Tibial nerve (tissue), 4 donors: ENCODE measurements at regions not wholly inside any gene's neighbourhood (a gene's known extent, or its start where the extent isn't known, plus 50 kb on each side); places are given as distances from the start of the nearest gene placed in this dataset.

Experiments
- DNase-seq, 2 donors: peaks; one replicate each; pipeline ENCODE4 v3.0.0-alpha.2; 2019; ENCODE audit warnings: low spot score in 2 of 2
- H3K27ac ChIP-seq, 4 donors: fragments of 200-600 bp; sonication (generic) in 3 of 4; one replicate each; pipeline ENCODE4 v1.5.1; 2017 to 2019; ENCODE audit warnings: mild to moderate bottlenecking in 1 of 4
- H3K27me3 ChIP-seq, 2 donors: fragments of 200-600 bp; sonication (generic) in 1 of 2; one replicate each; pipeline versions ENCODE4 v1.5.1 to v1.6.0; 2017 to 2019
- H3K36me3 ChIP-seq, 3 donors: fragments of 200-600 bp; sonication (generic); one replicate each; pipeline ENCODE4 v1.5.1; 2018 to 2019
- H3K4me1 ChIP-seq, 4 donors: fragments of 200-600 bp; sonication (generic) in 3 of 4; one replicate each; pipeline ENCODE4 v1.5.1; 2017 to 2019
- H3K4me3 ChIP-seq, 4 donors: fragments of 200-600 bp; sonication (generic) in 3 of 4; one replicate each; pipeline ENCODE4 v1.5.1; 2017 to 2019; ENCODE audit warnings: mild to moderate bottlenecking in 1 of 4, moderate library complexity in 1 of 4
- H3K9me3 ChIP-seq, 4 donors: fragments of 200-600 bp; sonication (generic) in 3 of 4; one replicate each; pipeline ENCODE4 v1.5.1; 2017 to 2019
- CTCF ChIP-seq, 5 experiments: fragments of 200-600 bp in 3 of 5; fragments of 450-650 bp in 2 of 5; sonication (generic) in 3 of 5; IDR thresholded peaks; one replicate each; pipeline ENCODE4 v1.5.1; 2016 to 2019; ENCODE audit warnings: antibody characterized with exemption in 5 of 5, mild to moderate bottlenecking in 3 of 5, moderate library complexity in 2 of 5
- EP300 ChIP-seq, 2 donors: sonication (generic); formaldehyde crosslinking; IDR thresholded peaks; one replicate each; pipeline ENCODE4 v1.6.1; 2017; ENCODE audit warnings: antibody characterized with exemption in 2 of 2, mild to moderate bottlenecking in 1 of 2
- POLR2A ChIP-seq, 2 donors: fragments of 450-650 bp; IDR thresholded peaks; one replicate each; pipeline ENCODE4 v1.6.1; 2017; ENCODE audit warnings: antibody characterized with exemption in 2 of 2, mild to moderate bottlenecking in 2 of 2, moderate library complexity in 2 of 2
- WGBS, 2 donors: methylation state at CpG; one replicate each; pipeline ENCODE4 v1.1.5; 2018; 5-methylcytosine and 5-hydroxymethylcytosine counted together

GRCh38 chr1:218718977-218719376 is 373.8 kb downstream of the TGFB2 start:
- Histone ChIP-seq H3K27ac (no peak overlapping the region), H3K4me3 (no peak overlapping the region), H3K27me3 (no peaks in the 10 kb centered on the region), H3K4me1 (peaks cover 0 to 9% (median 0%) of the 10 kb centered on the region in 4 donors), H3K36me3 (no peaks in the 10 kb centered on the region), H3K9me3 (no peaks in the 10 kb centered on the region)
- no peak for TF ChIP-seq CTCF (IDR thresholded peaks at IDR 0.05)
- TF ChIP-seq POLR2A (IDR thresholded peaks at IDR 0.05): no peak
- TF ChIP-seq EP300 (IDR thresholded peaks at IDR 0.05): no peak
- no peak for DNase-seq
- 83 to 86% methylated on average over 4 of the region's 4 CpGs for WGBS, 2 donors

- Histone ChIP-seq H3K27ac (no peak overlapping the region), H3K4me1 (no peaks in the 10 kb centered on the region), H3K36me3 (no peaks in the 10 kb centered on the region), H3K27me3 (no peaks in the 10 kb centered on the region), H3K9me3 (no peaks in the 10 kb centered on the region), H3K4me3 (no peak overlapping the region)
- WGBS, 2 donors: 28 to 48% methylated on average over 1 of the region's 1 CpG
- TF ChIP-seq POLR2A (IDR thresholded peaks at IDR 0.05) (no peak), EP300 (IDR thresholded peaks at IDR 0.05) (no peak)
- DNase-seq: no peak
Observed at GRCh38 chr1:218728898-218729565, 383.9 kb downstream of the TGFB2 start.

- H3K27ac ChIP-seq: peak overlapping the region in 1 of 4 donors; percentile 21
- H3K4me1 ChIP-seq: peaks cover 0 to 5% (median 0%) of the 10 kb centered on the region in 4 donors
- no peak overlapping the region for H3K4me3 ChIP-seq
- peak in 1 of 2 donors; percentile 20 for DNase-seq
- no peak for TF ChIP-seq EP300 (IDR thresholded peaks at IDR 0.05)
- no peak for TF ChIP-seq CTCF (IDR thresholded peaks at IDR 0.05)
- TF ChIP-seq POLR2A (IDR thresholded peaks at IDR 0.05): no peak
- H3K9me3 ChIP-seq: no peaks in the 10 kb centered on the region
- no peaks in the 10 kb centered on the region for H3K36me3 ChIP-seq
- no peaks in the 10 kb centered on the region for H3K27me3 ChIP-seq
Observed at GRCh38 chr1:218735436-218736032, 390.4 kb downstream of the TGFB2 start.

- no peaks in the 10 kb centered on the region for H3K27me3 ChIP-seq
- H3K4me3 ChIP-seq: no peak overlapping the region
- peaks cover 0 to 9% (median 0%) of the 10 kb centered on the region in 4 donors for H3K9me3 ChIP-seq
- no peak overlapping the region for H3K27ac ChIP-seq
- no peaks in the 10 kb centered on the region for H3K36me3 ChIP-seq
- DNase-seq: peak; percentile 52 to 65
- H3K4me1 ChIP-seq: peaks cover 0 to 5% (median 0%) of the 10 kb centered on the region in 4 donors
- 46 to 57% methylated on average over 4 of the region's 4 CpGs for WGBS, 2 donors
- TF ChIP-seq POLR2A (IDR thresholded peaks at IDR 0.05) (no peak), CTCF (IDR thresholded peaks at IDR 0.05) (no peak), EP300 (IDR thresholded peaks at IDR 0.05) (peak in 1 of 2 donors; percentile 75)
Observed at GRCh38 chr1:218739426-218739825, 394.3 kb downstream of the TGFB2 start.

- 69 to 77% methylated on average over 3 of the region's 3 CpGs for WGBS, 2 donors
- no peaks in the 10 kb centered on the region for H3K27me3 ChIP-seq
Observed at GRCh38 chr1:218741852-218742251, 396.7 kb downstream of the TGFB2 start.

More at GRCh38 chr1:218741852-218742251, 396.7 kb downstream of the TGFB2 start:
- TF ChIP-seq EP300 (IDR thresholded peaks at IDR 0.05) (no peak), CTCF (IDR thresholded peaks at IDR 0.05) (no peak), POLR2A (IDR thresholded peaks at IDR 0.05) (no peak)
- Histone ChIP-seq H3K4me1 (no peaks in the 10 kb centered on the region), H3K4me3 (no peak overlapping the region), H3K9me3 (peaks cover 0 to 25% (median 0%) of the 10 kb centered on the region in 4 donors), H3K27ac (no peak overlapping the region), H3K36me3 (no peaks in the 10 kb centered on the region)
- no peak for DNase-seq
